Hepatocyte (in vitro differentiated cells): ENCODE measurements at regions not wholly inside any gene's neighbourhood (a gene's known extent, or its start where the extent isn't known, plus 50 kb on each side); places are given as distances from the start of the nearest gene placed in this dataset.

ENCODE experiments used
- CTCF ChIP-seq: fragments of 200-600 bp; sonication (generic); IDR thresholded peaks from 2 replicates; pipeline ENCODE4 v1.5.1; 2016; ENCODE audit warnings: antibody characterized with exemption, mild to moderate bottlenecking; ENCODE audit not compliant: poor library complexity
- EZH2 ChIP-seq: fragments of 200-600 bp; sonication (generic); IDR thresholded peaks from 2 replicates; pipeline ENCODE4 v1.6.1; 2016; ENCODE audit warnings: antibody characterized with exemption, mild to moderate bottlenecking, borderline replicate concordance
- EZH2phosphoT487 ChIP-seq: fragments of 200-600 bp; sonication (generic); IDR thresholded peaks from one replicate; pipeline ENCODE4 v1.6.1; 2018; ENCODE audit warnings: antibody characterized with exemption, mild to moderate bottlenecking, low read depth, moderate library complexity; ENCODE audit not compliant: unreplicated experiment, severe bottlenecking

- TF ChIP-seq CTCF: no peak
- TF ChIP-seq EZH2phosphoT487: no peak
- no peak for TF ChIP-seq EZH2
These were observed 247.6 kb upstream of the TRIB2 start for GRCh38 chr2:12469141-12469561.
